ENCODE measurements at regions not wholly inside any gene's neighbourhood (a gene's known extent, or its start where the extent isn't known, plus 50 kb on each side); places are given as distances from the start of the nearest gene placed in this dataset.

DNA sequence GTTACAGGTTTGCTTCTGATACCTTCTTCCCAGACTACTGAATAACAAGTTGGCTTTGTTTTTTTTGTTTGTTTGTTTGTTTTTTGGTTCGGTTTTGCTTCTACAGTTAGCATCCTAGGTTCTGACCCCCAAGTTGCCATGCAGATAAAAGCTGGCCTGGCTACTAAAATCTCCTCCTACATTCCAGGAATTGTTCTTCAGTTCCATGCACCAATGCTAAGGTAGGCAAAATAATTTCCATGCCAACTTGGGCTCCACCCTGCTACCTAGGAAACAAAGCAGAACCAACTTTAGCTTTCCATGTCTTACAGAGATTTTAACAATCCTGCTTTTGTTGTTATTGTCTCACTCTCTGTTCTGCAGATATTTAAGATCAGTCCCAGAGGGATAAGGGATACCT lies 495.5 kb upstream of the SOX9 start:
- intact Hi-C loops (cut with DNase I) = no loop called here
- Histone ChIP-seq H3K36me3 (no peaks in the 10 kb centered on the region), H3K4me3 (no peak overlapping the region), H3K4me1 (ENCODE audit: insufficient read depth) (no peaks in the 10 kb centered on the region), H3K27me3 (no peaks in the 10 kb centered on the region), H3K27ac (no peak overlapping the region), H3K9me3 (no peaks in the 10 kb centered on the region)
- 50 to 71% (median 64%) methylated on average over 1 of the region's 1 CpG for WGBS, 3 donors
- DNase-seq = no peak
- no peak for TF ChIP-seq POLR2A (IDR thresholded peaks at IDR 0.05)
- TF ChIP-seq, protein P1, sequence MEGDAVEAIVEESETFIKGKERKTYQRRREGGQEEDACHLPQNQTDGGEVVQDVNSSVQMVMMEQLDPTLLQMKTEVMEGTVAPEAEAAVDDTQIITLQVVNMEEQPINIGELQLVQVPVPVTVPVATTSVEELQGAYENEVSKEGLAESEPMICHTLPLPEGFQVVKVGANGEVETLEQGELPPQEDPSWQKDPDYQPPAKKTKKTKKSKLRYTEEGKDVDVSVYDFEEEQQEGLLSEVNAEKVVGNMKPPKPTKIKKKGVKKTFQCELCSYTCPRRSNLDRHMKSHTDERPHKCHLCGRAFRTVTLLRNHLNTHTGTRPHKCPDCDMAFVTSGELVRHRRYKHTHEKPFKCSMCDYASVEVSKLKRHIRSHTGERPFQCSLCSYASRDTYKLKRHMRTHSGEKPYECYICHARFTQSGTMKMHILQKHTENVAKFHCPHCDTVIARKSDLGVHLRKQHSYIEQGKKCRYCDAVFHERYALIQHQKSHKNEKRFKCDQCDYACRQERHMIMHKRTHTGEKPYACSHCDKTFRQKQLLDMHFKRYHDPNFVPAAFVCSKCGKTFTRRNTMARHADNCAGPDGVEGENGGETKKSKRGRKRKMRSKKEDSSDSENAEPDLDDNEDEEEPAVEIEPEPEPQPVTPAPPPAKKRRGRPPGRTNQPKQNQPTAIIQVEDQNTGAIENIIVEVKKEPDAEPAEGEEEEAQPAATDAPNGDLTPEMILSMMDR (IDR thresholded peaks at IDR 0.05) = no peak
- no peak for TF ChIP-seq EP300 (IDR thresholded peaks at IDR 0.05)

DNA sequence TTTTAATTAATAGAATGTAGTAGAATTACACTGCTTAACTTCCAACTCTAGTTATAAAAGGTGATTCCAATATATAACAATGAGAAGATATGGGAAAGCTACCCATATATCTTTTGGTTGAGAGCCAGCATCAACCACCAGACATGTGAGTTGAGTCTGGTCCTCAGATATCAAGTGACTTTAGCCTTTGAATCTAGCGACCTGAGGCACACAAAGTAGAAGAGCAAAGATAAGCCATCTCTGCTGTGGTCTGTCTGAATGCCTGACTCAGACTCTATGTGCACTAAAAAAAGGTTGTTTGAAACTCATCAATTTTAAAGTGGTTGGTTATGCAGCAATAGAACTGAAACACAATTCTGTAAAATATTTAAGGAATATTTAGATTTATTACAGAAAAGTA lies 492.5 kb upstream of the SOX9 start:
- H3K27ac ChIP-seq = no peak overlapping the region
- no peak for DNase-seq
- no peaks in the 10 kb centered on the region for H3K27me3 ChIP-seq
- intact Hi-C loops (cut with DNase I) = no loop called here
- H3K4me3 ChIP-seq = no peak overlapping the region
- TF ChIP-seq EP300 (IDR thresholded peaks at IDR 0.05) (no peak), POLR2A (IDR thresholded peaks at IDR 0.05) (no peak)
- TF ChIP-seq, protein P1 (IDR thresholded peaks at IDR 0.05) = no peak
- H3K4me1 ChIP-seq (ENCODE audit: insufficient read depth) = no peaks in the 10 kb centered on the region
- WGBS, 3 donors = 32 to 59% (median 47%) methylated on average over 1 of the region's 1 CpG
- H3K9me3 ChIP-seq = no peaks in the 10 kb centered on the region
- H3K36me3 ChIP-seq = no peaks in the 10 kb centered on the region

DNA sequence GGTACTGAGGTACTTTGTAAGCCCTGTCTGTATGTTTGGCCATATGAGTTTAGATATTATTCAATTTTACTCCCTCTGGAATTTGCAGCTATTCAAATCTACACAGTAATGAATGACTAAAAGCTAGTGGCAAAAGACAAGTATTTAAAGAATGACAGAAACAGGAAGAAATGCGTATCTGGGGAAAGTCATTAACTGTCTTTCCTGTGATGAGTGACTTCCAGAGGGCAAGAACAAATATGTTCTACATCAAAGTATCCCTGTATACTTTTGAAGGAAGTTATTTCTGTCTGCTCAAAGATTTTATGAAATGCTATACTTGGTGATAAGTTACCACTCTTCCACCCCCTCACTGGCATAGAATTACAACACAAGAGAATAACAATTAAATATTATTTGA lies 489.3 kb upstream of the SOX9 start:
- TF ChIP-seq POLR2A (IDR thresholded peaks at IDR 0.05) (no peak), EP300 (IDR thresholded peaks at IDR 0.05) (no peak)
- TF ChIP-seq, protein P1 (IDR thresholded peaks at IDR 0.05) = no peak
- intact Hi-C loops (cut with DNase I) = no loop called here
- Histone ChIP-seq H3K27ac (no peak overlapping the region), H3K27me3 (no peaks in the 10 kb centered on the region), H3K9me3 (no peaks in the 10 kb centered on the region), H3K36me3 (no peaks in the 10 kb centered on the region), H3K4me3 (no peak overlapping the region), H3K4me1 (ENCODE audit: insufficient read depth) (no peaks in the 10 kb centered on the region)
- DNase-seq = no peak
- 34 to 45% (median 43%) methylated on average over 1 of the region's 1 CpG for WGBS, 3 donors

DNA sequence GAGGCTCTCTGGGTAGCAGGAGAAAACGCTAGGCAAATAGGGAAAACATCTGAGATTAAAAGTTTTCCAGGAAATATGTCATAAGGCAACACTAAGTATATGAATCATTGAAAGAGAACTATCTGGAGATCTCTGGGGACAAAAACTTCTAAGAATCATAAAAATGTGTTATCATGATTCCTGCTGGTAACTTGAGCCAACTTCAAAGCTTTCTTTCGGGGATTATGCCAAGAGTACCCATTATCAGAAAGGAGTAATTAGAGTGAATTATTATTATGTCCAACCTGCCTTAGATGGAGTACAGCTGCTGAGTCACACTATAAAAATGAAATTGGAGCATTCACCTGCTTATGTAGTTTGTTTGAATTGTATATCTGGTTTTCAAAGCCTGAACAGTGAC lies 488.5 kb upstream of the SOX9 start:
- DNase-seq = no peak
- no peaks in the 10 kb centered on the region for H3K36me3 ChIP-seq
- no peaks in the 10 kb centered on the region for H3K4me1 ChIP-seq (ENCODE audit: insufficient read depth)
- no peaks in the 10 kb centered on the region for H3K27me3 ChIP-seq
- no peak overlapping the region for H3K27ac ChIP-seq
- no peak overlapping the region for H3K4me3 ChIP-seq
- intact Hi-C loops (cut with DNase I) = no loop called here
- TF ChIP-seq POLR2A (IDR thresholded peaks at IDR 0.05) (no peak), EP300 (IDR thresholded peaks at IDR 0.05) (no peak)
- TF ChIP-seq, protein P1 (IDR thresholded peaks at IDR 0.05) = no peak
- H3K9me3 ChIP-seq = no peaks in the 10 kb centered on the region
- WGBS, 3 donors = 2 to 7% (median 5%) methylated on average over 2 of the region's 2 CpGs

DNA sequence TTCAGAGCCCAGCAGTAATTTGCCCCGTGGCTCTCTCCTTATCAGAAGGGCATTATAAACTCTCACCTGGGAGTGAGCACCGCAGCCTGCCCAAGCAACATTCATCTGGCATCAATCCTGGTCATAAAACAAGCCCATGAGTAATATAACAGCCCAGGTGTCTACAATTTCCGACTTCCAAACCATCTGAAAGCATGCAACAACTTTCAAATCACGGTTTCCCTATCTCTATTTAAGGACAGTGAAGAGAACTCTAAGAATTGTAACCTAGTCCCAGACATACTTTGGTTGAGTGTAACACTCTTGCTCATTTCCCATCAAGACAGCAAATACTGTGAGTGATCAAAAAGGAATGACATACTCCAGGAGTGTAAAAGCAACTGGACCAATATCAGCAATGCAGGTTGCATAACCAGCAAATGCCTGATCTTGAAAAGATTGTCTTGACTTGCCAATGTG lies 487.4 kb upstream of the SOX9 start:
- intact Hi-C loops (cut with DNase I) = no loop called here
- no peak for DNase-seq
- Histone ChIP-seq H3K27me3 (no peaks in the 10 kb centered on the region), H3K9me3 (no peaks in the 10 kb centered on the region), H3K4me3 (no peak overlapping the region), H3K27ac (no peak overlapping the region), H3K36me3 (no peaks in the 10 kb centered on the region), H3K4me1 (ENCODE audit: insufficient read depth) (no peaks in the 10 kb centered on the region)
- WGBS, 3 donors = 21 to 28% (median 28%) methylated on average over 4 of the region's 4 CpGs
- TF ChIP-seq POLR2A (IDR thresholded peaks at IDR 0.05) (no peak), EP300 (IDR thresholded peaks at IDR 0.05) (no peak)
- TF ChIP-seq, protein P1 (IDR thresholded peaks at IDR 0.05) = no peak

Measured in ovary (tissue), 7 donors.